Fibroblast of peridontal ligament (primary cell): ENCODE measurements at regions not wholly inside any gene's neighbourhood (a gene's known extent, or its start where the extent isn't known, plus 50 kb on each side); places are given as distances from the start of the nearest gene placed in this dataset.
"Not testable (repeated sequence)": the region's sequence is repeated elsewhere in the genome, so short reads cannot be mapped to it uniquely, and the experiment has no call there.

Source experiments
- DNase-seq: peaks from one replicate; pipeline ENCODE4 v3.0.0-alpha.2; 2010; ENCODE audit errors: extremely low read depth

DNA sequence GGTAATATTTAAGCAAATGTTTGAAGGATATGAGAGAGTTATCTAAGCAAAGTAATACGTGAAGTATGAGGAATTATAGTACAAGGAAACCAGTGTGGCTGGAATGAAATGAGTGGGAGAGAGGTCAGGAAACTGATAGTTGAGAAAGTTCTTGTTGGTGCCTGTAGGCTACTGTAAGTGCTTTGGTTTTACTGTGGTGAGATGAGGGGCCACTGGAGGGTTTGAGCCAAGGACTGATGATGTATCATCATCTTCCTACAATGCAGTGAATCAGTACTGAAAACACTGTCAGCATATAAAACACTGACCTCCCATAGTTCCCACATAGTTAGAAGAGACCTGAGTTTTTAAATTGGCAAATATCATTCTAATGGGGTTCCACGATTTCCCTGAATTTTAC lies 367.5 kb upstream of the CTSO start:
- DNase-seq, result peak; percentile 89

GRCh38 chr4:156313497-156313896 lies 359.8 kb upstream of the CTSO start:
- DNase-seq, result peak; percentile 23

DNA sequence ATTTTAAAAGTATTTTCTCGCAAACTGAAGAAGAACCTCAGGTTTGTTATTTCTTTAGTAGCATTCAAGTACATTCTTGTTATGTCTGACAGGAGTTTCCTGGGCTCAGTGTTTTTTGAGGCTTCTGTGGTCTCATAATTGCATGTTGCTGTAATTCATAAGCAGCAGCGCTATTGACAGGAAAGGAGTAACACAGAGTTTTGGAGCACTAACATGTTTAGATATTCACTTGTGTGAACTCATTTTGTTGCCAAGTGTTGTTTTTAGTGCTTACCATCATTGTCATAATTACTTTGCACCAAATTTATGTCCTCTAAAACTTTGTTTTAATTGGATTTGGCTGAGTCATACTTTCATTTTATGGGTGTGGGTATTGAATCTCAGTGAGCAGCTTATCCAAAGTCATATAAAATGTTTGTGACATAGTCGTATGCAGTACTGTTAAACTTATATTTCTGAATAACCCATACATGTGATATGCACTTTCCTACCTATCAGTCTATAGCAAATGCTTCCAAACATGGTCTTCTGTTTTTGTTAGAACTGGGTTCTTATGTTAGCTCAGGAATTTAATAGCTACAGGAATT lies 358.7 kb upstream of the CTSO start:
- peak; percentile 54 for DNase-seq

DNA sequence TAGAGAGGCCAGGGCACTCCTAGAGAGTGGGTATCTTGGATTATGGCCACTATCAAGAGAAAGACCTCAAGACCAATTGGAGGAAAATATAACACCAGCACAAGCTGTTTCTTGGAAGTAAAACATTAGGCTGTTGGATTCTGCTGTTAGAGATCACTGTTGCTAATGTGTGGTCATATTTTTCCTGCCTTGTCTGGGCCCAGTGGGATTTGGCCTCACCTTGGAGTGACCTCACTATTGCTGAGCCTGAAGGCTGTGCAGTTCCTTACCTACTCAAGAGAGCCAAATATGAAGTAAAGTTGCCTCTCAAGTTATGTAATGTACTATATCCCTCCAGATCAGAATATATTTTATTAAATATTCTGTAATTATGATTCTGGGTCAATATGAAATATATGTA lies 355.4 kb upstream of the CTSO start:
- no peak for DNase-seq

GRCh38 chr4:156303708-156304107 lies 350.0 kb upstream of the CTSO start:
- DNase-seq, result no peak

- peak; percentile 99 for DNase-seq
These were observed 344.6 kb upstream of the CTSO start for GRCh38 chr4:156298230-156298629.

GRCh38 chr4:156295676-156296195 lies 342.1 kb upstream of the CTSO start:
- peak; percentile 34 for DNase-seq

DNA sequence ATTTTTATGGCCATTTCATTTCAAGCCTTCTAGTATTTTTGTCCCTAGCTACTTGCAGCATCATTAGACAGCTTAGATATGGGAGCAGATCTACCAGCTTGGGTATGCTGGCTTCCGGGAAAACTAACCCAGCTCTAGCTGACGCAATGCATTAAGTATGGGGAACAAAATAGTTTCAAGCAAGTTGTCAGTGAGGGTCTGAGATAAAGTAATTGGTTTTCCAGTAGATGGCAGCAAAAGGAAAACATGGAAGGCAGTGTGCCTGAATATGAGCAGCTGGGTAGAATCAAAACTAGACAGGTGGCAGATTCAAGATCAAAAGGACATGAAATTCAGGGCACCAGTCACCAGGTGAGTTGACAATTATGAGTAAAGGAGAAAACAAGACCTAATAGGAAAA lies 340.9 kb upstream of the CTSO start:
- peak; percentile 91 for DNase-seq

DNA sequence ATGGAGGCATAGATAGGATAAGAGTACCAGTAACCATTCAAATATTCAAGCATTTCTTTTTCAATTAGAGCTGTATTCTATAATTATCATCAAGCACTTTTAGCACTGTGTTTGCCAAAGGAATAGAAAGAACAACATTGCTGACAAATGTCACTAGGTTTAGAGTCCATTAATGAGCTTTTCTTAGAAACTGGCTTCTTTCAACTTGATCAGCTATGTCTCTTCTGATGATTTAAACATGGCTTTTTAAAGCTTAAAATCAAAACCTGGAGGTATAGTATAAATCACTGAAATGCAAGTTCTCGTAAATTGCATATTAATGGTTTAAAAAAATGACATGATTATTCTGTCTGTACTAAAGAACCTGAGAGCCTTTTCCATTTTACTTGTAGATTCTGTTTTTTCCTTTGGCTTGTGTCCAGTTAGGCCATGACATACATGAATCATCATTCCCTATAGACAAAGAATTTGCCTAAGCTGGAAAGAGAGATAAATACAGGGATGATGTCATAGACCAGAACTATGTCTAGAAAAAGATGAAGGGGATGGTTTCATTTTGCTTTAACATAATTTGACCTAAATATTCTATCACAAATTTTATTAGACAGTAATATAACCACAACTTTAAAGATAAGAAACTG lies 340.1 kb upstream of the CTSO start:
- peak; percentile 94 for DNase-seq

DNA sequence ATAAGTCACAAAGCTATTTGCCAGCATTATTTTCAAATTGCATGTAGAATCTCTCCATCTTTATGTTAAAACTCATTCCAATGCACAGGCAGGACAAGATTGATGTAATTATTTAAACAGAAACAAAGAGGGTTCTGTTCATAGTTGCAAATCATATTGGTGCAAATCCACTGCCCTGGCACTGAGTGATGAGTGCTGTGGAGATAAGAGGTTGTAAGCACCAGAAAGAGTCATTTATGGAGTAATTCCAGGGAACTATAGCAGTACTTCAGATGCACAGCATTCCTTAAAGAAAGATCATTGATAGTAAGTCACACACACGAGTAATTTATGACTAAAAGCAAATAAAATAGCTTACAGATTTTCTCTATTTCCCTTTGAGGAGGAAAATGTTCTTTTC lies 337.7 kb upstream of the CTSO start:
- peak; percentile 44 for DNase-seq

- peak; percentile 23 for DNase-seq
These were observed 337.1 kb upstream of the CTSO start for GRCh38 chr4:156290811-156291210.

DNA sequence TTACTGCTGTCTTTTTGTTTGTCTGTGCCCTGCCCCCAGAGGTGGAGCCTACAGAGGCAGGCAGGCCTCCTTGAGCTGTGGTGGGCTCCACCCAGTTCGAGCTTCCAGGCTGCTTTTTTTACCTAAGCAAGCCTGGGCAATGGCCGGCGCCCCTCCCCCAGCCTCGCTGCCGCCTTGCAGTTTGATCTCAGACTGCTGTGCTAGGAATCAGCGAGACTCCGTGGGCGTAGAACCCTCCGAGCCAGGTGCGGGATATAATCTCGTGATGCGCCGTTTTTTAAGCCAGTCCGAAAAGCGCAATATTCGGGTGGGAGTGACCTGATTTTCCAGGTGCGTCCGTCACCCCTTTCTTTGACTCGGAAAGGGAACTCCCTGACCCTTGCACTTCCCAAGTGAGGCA lies 336.4 kb upstream of the CTSO start:
- DNase-seq, result not testable (repeated sequence)

GRCh38 chr4:156280686-156281085 lies 327.0 kb upstream of the CTSO start:
- DNase-seq, result no peak

- no peak for DNase-seq
These were observed 311.7 kb upstream of the CTSO start for GRCh38 chr4:156265407-156265806.

DNA sequence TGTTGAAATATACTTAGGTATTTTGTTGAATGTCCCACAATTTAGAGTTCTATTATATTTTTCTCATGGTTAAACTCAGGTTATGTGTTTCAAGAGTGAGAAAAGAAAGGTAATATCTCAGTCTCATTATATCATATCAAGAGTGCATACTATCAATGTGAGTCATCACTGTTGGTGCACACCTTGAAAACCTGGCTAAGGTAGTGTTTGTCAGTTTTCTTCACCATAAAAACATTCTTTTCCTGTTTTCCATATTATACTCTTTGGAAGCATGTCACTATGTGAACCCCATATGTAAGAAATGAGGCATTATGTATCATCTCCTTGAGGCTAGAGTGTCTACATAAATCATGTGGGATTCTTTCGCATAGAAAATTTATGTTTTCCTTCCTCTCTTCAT lies 307.6 kb upstream of the CTSO start:
- no peak for DNase-seq

GRCh38 chr4:156255230-156256007 lies 301.8 kb upstream of the CTSO start:
- peak; percentile 13 for DNase-seq

- DNase-seq, result peak; percentile 64
These were observed 298.8 kb upstream of the CTSO start for GRCh38 chr4:156252358-156252921.

DNA sequence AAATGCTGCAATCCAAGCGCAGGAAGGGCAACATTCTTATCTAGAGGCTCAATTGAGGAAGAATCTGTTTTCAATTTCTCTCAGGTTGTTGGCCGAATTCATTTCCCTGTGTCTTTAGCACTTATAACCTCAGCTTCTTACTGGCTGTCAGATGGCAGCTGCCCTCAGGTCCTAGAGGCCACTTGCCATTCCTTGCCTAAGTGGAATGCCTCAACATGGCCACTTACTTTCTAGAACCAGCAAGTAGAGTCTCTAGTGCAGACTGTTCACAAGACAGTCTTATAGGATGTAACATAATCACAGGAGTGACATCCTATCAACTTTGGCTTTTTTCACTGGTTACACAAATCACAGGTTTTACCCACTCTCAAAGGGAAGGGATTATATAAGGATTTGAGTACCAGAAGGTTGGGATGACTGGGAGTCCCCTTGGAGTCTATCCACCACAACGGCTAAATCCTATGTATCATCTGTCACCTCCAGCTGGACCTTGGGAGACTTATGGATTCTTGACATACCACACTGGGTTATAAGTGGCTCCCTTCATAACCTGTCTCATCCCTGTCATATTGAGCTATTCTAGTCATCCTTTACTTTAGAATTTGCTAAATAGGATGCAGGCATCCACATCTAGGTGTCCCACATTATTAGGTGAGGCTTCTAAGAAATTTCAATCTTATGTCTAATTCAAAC lies 297.9 kb upstream of the CTSO start:
- no peak for DNase-seq

GRCh38 chr4:156248917-156249316 lies 295.3 kb upstream of the CTSO start:
- no peak for DNase-seq

DNA sequence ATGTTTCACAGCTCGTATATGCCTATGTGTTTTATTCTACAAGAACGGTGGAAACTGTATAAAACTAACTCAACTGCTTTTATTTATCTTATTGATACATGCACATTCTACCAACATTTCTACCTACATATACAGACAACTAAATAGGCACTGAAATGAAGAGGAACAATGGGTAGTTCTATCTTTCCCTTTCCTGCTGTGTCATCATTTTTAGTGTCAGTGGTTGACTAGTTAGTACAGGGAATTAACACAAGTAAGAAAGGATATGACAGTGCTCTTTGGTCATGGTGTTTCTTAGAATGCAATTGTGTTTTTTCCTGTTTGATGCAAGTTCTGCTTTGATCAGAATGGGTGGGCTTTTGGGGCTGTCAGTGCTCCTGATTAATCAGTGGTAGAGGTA lies 293.8 kb upstream of the CTSO start:
- DNase-seq, result no peak

DNA sequence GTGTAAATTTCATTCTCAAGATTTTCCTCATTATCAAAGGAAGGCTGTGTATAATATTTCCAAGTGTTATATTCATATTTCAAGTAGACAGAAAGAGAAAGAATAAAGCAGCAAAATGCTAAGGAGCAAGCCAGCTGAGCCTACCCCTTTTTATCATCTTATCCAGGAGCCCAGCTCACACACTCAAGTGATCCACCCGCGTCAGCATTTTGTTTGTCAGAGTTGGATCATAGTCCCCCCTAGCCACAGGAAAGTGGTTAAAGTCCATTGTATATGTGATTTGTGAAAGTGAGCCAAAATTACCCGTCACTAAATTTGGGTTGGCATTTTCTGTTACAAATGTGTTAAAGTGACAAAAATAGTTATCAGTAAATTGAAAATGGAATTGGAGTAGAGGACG lies 289.3 kb upstream of the CTSO start:
- DNase-seq, result no peak

- no peak for DNase-seq
These were observed 288.7 kb upstream of the CTSO start for GRCh38 chr4:156242390-156242789.
